HG03280 (cell line): ENCODE measurements at regions not wholly inside any gene's neighbourhood (a gene's known extent, or its start where the extent isn't known, plus 50 kb on each side); places are given as distances from the start of the nearest gene placed in this dataset.

Experiments
- ATAC-seq: cut with Tn5 transposase; IDR thresholded peaks from one replicate; pipeline ENCODE4 v1.9.1; 2021; ENCODE audit warnings: mild to moderate bottlenecking, moderate library complexity; ENCODE audit not compliant: unreplicated experiment

DNA sequence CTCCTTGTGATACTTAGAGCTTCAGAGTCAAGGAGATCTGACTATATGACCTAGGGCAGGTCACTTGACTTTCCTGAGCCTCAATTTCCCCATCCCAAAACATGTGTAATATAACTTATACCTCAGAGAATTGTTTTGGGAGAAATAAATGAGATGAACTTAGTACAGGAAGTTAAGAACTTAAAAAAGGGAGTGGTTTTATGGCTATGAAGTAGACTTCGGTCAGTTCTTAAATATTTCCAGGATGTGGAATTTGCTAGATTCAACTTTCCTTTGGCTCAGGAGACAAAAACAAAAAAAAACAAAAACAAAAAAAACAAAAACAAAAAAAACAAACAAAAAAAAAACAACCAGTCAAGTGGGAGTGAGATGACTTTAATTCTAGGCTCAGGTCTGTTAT is 116.7 kb downstream of the EDEM1 start:
- no peak for ATAC-seq

DNA sequence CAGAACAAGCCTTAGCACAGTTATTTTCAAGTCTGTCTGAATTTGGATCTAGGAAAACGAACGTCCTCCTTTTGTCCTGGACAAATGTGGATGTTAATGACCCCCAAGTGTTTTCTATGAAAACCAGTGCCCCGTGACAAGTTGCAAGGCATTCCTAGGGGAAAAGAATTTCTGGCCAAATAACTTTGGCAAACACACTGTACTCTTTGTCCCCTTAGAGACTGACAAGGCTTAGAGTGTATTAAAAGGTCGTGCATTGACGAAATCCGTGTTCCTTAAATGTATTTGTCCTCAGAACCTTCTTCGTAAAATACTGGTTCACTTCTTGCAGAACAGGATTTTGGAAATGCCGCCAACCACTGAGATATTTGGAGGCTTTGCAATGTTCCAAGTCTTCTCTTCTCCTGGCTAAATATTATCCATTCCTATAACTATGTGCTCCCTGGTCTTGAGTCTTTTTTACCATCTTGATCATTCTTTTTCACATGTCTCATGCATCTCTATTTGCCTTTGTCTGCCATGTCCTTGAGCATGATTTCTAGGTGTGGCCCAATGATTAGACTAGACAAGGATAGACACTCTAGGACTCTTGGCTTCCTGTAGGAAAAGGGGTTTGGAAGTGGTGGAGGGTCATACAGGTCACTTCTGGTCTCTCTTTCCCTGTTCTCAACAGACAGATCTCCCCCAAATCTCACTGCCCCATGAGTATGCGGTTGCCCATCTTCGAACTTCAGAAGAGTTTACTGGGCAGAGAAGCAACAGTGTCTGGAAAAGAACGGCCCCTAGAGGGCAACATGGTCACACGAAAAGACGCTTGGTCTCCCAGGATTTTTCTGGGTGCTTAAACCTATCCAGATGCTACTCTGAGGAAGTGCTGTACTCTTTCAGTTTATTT is 117.5 kb downstream of the EDEM1 start:
- ATAC-seq: peak; percentile 65

DNA sequence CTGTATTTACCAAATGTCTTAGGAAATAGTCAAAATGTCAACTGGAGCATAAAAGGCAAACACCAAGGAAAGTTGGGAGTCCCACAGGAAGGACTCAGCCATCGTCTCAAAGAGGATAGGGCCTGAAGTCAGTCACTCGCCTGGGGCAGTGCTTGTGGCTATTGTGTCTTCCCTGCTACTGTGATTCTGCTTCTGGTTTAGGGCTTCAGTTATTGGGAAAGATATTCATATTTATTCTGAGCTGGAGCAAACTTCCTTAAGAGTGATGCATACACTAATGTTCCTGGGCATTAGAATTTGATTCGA is 118.1 kb downstream of the EDEM1 start:
- no peak for ATAC-seq

DNA sequence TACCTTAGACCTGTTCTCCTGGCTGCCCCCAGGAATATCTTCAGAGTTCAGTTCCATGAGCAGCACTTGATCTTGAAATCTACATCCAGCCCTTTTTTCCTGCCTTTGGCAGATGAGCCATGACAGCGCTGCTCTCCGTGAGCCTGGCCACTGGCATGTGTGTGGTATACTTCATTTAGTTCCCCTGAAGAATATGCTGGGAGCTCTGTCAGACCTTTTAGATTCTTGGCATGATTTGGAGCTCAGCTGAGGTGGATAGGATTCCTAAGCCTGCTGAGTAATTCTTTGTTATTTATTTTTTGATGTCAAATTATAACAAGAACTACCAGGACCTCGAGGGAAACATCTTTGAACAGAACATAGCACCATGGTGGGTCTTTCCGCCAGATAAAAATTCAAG is 121.7 kb downstream of the EDEM1 start:
- ATAC-seq: no peak

DNA sequence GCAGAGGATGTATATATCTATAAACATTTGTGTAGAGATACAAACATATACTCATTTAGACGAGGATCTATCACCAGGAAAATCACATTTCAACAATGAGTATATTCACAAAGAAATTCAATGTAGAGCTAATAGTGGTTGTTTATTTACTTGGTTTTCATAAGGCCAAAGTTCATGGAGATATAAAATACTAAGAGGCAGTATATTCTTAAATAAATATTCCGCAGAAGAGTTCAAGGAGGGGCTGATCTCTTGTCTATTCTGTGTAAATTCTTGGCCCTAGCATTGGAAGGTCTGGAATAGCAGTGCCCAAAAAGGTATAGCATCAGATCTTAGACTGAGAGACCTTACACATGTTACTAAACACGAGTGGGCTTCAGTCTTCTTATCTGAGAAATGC is 122.1 kb downstream of the EDEM1 start:
- no peak for ATAC-seq

DNA sequence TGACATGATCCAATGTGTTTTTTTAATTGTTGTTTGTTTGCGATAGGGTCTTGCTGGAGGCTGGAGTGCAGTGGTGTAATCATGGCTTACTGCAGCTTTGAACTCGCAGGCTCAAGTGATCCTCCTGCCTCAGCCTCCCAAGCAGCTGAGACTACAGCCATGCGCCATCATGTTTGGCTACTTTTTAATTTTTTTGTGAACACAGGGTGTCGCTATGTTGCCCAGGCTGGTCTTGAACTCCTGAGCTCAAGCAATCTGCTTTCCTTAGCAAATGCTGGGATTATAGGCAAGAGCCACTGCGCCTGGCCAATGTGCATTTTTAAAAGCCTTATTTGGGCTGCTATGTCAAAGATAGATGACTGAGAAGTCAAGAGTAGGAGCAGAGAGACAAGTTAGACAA is 123.0 kb downstream of the EDEM1 start:
- ATAC-seq: no peak

DNA sequence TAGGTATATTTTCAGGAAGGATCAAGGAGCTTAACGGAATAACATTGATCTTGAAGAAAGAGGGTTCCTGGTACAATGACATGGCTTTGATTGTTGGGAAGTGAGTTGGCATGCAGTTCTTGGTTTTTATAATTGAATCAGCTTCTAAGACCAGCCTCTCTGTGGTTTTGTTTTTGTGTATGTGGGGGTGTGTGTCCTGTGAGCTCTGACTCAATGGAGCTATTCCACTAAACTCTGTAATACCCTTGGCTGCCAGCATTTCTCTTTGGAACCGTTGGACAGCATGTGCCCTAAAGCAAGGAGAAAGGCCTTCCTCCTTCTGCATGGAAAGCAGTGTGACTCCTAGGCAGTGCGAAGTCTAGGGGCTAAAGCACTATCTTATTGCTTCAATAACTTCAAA is 124.8 kb downstream of the EDEM1 start:
- ATAC-seq: no peak

DNA sequence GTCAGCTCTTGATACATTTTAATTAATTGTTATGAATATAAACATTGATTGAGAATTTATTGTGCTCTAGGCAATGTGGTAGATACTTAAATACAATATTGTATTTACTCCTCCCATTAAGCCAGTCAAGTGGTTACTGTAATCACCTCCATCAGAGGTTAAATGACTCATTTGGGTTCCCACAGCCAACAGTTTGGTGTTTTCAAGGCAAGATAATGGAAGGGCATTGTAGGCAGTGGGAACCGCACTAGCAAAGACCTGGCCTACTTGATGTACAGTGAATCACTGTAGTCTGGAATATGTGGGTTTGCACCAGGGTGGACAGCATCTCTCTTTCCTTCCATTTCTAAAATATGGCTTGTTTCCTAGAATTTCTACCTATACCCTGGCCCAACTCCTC is 127.4 kb downstream of the EDEM1 start:
- ATAC-seq: no peak

DNA sequence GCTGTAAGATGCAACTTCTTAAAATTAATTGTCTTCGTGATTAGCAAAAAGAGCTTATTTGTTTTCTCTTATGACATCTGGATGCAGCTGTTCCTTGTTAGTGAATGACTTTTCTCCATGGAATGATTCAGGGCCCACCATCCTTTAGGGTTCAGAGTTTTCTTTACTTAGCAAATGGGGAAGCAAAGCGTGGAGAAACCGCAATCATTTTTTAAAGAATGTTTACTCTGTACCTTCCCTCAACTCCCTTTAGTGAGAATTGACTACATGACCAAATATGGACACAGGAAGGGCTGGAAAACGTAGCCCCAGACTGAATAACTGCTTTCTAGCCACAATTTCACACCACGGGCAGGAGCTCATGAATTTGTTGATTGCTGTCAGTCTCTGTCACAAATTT is 130.1 kb downstream of the EDEM1 start:
- ATAC-seq: no peak

DNA sequence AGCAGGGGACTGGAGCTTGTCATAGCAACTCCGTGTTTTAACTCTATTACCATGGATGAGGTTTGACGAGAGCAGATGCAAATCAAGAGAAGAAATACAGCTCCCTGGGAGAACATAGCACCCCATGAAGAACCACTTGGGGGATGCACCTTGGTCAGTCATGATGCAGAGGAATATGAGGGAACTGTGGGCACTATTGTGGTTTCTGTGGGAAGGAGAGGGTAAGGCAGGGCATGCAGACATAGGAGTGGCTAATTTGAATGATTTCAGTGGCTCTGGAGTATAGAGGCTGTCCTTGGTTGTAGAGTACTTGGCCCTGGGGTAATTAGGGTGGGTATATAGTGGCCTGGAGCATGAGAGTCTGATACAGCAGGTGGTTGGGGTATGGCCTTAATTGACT is 131.9 kb downstream of the EDEM1 start:
- no peak for ATAC-seq

DNA sequence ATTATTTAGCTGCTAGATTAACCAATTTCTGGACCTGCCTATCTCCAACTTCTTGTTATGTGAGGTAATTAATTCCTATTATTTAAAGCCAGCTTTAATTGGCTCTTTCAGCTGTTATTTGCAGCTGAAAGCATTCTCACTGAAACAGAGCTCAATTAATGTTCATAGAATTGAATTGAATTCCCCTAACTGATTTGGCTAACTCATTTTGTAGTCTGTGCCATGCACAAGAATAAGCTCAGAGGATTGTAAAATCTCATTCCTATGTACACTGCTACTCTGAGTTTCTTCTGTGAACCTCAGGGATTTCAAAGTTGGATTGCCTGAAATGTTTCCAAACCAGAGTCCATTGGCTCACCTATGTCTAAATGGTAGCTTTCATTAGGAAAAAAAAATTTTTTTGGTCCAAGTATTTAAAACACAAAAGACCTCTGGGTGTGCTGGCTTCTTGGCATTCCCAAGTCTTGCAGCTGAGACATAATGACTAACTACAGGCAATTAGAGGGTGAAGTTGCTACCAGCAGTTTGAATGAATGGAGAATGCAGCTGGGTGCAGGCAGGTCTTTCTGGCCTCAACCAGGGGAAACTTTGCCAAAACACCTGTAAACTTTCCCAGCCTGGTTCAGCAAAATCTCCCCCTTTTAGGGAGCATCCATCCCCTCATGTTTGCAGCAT is 134.3 kb downstream of the EDEM1 start:
- ATAC-seq: no peak

DNA sequence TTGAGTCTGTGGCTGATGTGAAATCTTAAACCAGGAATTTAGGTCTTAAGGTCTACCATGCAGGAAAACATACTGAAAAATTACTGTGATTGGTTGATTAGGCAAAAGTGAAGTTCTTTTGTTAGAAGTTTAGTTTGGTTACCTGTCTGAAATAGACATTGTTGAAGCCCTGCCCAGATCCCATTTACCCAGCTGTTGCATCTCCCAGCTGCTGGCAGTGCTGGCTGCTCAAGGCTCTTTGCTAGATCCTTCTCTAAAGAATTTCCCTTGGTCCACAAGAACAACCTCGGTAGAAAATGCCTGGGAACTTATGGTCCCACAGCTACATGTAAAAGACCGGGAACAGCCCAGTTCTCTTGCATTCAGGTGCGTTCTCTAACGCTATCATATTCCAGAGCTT is 137.3 kb downstream of the EDEM1 start:
- no peak for ATAC-seq

DNA sequence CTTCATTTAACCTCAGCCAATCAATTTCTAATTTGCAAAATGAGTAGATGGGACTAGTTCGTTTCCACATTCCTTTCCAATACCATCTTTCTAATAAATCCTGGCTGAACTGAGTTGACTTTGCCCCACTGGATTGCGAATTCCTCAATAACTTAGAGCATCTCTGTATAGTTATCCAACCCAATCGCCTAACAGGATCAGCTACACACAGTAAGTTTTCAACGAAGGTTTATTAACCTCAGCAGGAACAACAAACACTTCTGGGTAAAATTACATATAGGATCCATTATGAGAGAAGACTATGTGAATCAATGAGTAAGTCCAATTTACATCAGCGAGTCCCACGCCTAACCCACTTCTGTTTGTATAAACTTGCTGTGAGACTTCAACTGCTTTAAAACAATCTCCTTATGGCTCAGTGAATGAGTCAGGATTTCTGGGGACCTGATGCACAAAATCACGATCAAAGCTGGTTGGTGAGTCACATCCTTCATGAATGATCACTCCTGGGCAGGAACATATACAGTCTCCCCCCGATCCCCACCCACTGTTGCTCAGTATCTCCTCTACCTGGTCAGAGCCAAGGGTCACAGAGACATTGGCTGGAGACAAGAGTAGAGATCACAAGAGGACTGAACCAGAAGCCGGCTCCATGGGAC is 142.8 kb downstream of the EDEM1 start:
- ATAC-seq: no peak

DNA sequence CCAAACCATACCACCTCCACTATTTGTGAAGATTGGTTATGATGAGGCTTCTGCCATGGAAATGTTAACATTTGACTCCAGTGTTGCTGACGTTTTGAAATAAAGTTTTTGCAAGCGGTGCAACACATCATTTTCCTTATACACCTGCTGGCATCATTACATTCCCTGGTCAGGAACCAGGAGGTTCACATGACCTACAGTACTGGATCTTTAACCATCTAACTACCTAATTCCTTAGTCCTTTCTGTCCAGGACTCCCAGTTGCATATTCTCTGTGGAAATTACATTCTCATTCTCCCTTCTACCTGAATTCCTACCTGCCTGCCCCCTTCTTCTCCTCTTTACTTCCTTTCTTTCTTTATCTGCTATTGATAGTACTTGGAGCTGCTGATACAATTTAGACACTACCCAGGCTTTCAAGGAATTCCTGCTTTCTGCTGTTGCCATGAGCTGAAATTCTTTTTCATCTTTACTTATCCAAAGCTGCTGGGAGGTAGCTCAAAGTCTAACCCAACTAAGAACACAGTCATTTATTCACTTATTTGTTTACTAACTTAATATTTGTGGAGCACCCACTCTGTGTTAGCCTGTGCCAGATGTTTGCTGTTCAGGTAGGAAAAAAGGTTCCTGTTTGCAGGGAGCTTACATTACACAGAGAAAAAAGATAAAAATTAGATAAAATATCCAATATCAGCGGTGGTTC is 144.2 kb downstream of the EDEM1 start:
- no peak for ATAC-seq

DNA sequence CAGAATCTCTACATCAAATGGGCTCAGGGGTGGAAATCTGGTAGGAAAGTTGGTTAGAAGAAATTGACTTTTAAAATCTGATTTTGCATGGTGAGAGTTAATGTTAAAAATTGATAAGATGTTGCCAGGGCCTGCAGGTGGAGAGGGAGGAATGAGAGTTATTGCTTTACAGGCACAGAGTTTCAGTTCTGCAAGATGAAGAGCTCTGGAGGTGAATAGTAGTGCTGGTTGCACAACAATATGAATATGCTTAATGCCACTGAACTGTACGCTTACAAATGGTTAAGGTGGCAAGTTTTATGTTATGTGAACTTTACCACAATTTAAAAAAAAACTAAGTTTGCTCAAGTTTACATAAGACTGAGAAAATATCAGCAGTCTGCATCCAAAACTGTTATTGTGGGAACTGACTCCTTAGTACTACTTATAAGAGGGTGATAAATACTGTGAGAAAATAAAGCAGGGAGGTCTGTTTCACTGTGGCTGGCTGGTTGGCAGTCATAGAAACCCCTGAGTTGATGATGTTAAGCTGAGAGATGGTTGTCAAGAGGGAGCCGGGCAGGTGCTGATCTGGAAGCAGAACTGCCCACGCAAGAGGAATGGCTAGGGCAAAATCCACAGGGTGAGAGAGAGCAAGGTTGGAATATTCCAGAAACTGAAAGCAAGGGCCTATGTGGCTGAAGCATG is 144.9 kb downstream of the EDEM1 start:
- ATAC-seq: no peak

DNA sequence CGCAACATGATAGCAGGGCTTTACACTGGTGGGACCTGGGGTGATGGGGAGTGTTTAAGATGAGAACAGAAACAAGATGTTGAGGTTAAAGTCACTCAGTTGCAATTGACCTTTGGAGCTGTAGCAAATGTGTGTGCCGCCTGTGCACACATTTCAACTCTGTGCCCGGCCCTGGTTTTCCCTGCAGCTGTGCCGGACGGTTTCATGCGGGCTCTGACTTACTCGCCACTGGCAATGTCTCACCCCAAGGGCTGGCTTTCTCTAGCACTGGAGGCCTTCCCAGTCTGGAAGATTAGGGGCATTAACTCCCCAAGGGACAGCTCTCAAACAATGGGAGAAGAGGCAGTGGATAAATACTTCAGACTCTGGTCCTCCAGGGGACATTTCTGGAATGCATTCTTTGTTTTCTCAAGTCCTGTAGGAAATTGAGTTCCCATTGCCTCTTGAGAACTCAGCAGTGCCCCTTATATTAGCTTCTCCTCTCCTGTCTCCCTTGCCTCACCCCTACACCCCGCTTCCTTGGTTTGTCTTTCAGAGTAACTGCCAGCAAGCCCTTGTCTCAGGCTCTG is 152.5 kb downstream of the EDEM1 start:
- no peak for ATAC-seq

DNA sequence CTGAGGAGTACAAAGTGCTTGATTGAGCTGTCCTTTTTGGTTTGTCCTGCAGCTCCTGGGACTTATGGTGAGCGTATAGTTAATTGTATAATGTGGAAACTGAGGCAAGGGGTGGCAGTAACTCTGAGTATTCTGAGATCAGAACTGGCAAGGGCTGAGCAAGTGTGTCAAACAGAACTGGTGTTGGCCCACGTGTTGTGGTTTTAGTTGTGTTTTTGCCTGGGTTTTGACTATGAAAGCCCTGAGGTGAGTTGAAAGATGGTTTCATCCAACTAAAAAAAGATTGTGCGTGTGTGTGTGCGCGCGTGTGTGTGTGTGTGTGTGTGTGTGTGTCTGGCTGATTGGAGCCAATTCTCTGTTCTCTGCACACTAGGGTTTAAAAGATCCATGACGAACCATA is 154.1 kb downstream of the EDEM1 start:
- ATAC-seq: no peak

DNA sequence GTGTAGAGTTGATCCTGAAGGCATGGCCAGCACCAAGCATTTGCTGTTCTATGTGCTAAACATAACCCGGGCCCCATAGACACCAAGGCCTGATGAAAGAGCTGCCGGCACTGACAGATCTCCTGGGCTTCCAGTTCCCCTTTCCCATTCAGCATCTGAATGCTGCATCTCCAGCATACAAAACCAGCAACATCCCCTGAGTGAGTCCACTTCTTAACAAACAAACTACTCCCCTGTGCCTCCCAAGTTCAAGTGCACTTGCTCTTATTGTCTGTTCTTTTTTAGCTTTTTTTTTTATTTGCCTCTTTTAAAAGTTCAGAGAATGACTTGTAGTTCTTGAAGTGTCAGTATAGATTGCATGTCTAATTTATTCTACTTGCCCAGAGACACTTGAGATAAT is 156.0 kb downstream of the EDEM1 start:
- no peak for ATAC-seq

DNA sequence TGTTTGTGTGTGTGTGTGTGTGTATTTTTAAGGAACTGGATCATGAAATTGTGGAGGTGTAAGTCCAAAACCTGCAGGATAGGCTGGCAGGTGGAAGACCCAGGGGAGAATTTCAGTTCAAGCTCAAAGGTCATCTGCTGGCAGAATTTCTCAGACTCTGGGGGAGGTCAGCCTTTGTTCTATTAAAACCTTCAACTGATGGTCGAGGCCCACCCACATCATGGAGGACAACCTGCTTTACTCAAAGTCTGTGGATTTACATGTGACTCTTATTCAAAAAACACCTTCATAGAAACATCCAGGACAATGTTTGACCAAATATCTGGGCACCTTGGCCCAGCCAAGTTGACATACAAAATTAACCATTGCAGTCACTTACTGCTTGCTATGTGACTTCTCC is 157.2 kb downstream of the EDEM1 start:
- no peak for ATAC-seq

DNA sequence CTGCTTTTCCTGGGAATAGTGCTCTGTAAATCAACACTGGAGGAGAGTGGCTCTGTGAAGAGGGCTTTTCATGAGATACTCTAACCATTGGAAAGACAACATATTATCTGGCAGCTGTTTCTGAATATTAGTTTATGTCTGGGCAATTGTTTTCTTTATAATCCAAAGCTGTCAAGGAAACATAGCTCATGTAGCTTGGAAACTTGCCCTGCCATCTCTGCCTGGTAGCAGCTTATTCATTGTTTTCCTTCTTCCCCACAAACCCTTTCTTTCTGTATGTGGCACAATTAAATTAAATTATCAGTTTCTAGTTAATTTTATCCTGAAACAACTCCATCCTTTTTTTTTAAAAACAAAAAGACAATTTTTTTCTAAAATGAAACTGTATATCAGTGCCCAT is 160.0 kb downstream of the EDEM1 start:
- no peak for ATAC-seq
